B cell (primary cell): ENCODE measurements at regions not wholly inside any gene's neighbourhood (a gene's known extent, or its start where the extent isn't known, plus 50 kb on each side); places are given as distances from the start of the nearest gene placed in this dataset.

Experiments
- ATAC-seq: fragments of 200-7000 bp; cut with Tn5 transposase; one replicate; pipeline ENCODE4 v1.10.0; 2021; ENCODE audit warnings: low read depth, mild to moderate bottlenecking, moderate number of reproducible peaks, moderate library complexity
- CTCF ChIA-PET: fragments of 350-600 bp; sonication (Branson Sonifier 250); formaldehyde crosslinking; loops from one replicate; lab custom pipeline; 2021; ENCODE audit warnings: antibody characterized with exemption, inconsistent platforms; lab: Charles Lee
- POLR2A ChIA-PET: fragments of 350-600 bp; sonication (Branson Sonifier 250); formaldehyde crosslinking; loops from one replicate; lab custom pipeline; 2021; ENCODE audit warnings: antibody characterized with exemption; lab: Charles Lee
- DNase-seq: peaks from one replicate; pipeline ENCODE4 v3.0.0; 2013
- H2AFZ ChIP-seq: 2 replicates; pipeline ENCODE4 v1.6.1; 2012; ENCODE audit warnings: mild to moderate bottlenecking, low read depth, low read length; ENCODE audit not compliant: insufficient read depth, poor library complexity, severe bottlenecking
- H3K27ac ChIP-seq, 2 donors: 1 replicate in 1 of 2; 2 replicates in 1 of 2; pipeline ENCODE4 v1.5.1; 2012 to 2013; ENCODE audit warnings: low read length in 2 of 2, mild to moderate bottlenecking in 2 of 2, moderate library complexity in 1 of 2
- H3K27me3 ChIP-seq, 4 experiments: fragments of 200-600 bp in 1 of 4; sonication (generic) in 1 of 4; replicated peaks in 1 of 4; 1 replicate in 2 of 4; 2 replicates in 2 of 4; pipeline versions ENCODE4 v1.6.1 to v1.7.0; 2013 to 2016; ENCODE audit warnings: low read length in 3 of 4, mild to moderate bottlenecking in 2 of 4, mixed read lengths in 1 of 4, moderate library complexity in 1 of 4; ENCODE audit not compliant: insufficient read depth in 4 of 4, control insufficient read depth in 3 of 4; ENCODE audit errors: control extremely low read depth in 1 of 4
- H3K36me3 ChIP-seq, 2 experiments: replicated peaks in 1 of 2; 1 replicate in 1 of 2; 2 replicates in 1 of 2; pipeline versions ENCODE4 v1.6.1 to v1.7.1; 2013; ENCODE audit warnings: low read length in 1 of 2; ENCODE audit not compliant: insufficient read depth in 2 of 2, control insufficient read depth in 1 of 2; ENCODE audit errors: control extremely low read depth in 1 of 2, extremely low read depth in 1 of 2
- H3K4me1 ChIP-seq, 2 donors: fragments of 200-600 bp in 1 of 2; sonication (generic) in 1 of 2; 1 replicate in 1 of 2; 2 replicates in 1 of 2; pipeline versions ENCODE4 v1.5.1 to v1.6.1; 2013 to 2017; ENCODE audit warnings: low read length in 2 of 2; ENCODE audit not compliant: control insufficient read depth in 2 of 2, insufficient read depth in 2 of 2
- H3K4me2 ChIP-seq: replicated peaks from 2 replicates; pipeline ENCODE3; 2012; ENCODE audit warnings: mild to moderate bottlenecking, low read depth, low read length; ENCODE audit not compliant: poor library complexity, severe bottlenecking
- H3K4me3 ChIP-seq, 5 experiments: fragments of 200-600 bp in 1 of 5; sonication (generic) in 1 of 5; 1 replicate in 3 of 5; 2 replicates in 2 of 5; pipeline versions ENCODE4 v1.5.1 to v1.7.0; 2011 to 2016; ENCODE audit warnings: low read length in 4 of 5, mild to moderate bottlenecking in 4 of 5, low read depth in 2 of 5, control low read depth in 1 of 5, moderate library complexity in 1 of 5; ENCODE audit not compliant: insufficient read depth in 1 of 5; ENCODE audit errors: control extremely low read depth in 1 of 5, extremely low read depth in 1 of 5
- H3K79me2 ChIP-seq: fragments of 200-600 bp; sonication (generic); one replicate; pipeline ENCODE4 v1.6.0; 2016; ENCODE audit warnings: low read length; ENCODE audit not compliant: control insufficient read depth, insufficient read depth
- H3K9ac ChIP-seq: fragments of 200-600 bp; sonication (generic); 2 replicates; pipeline ENCODE4 v1.6.1; 2017; ENCODE audit warnings: mild to moderate bottlenecking, low read length, moderate library complexity
- H3K9me3 ChIP-seq, 3 donors: one replicate each; pipeline versions ENCODE4 v1.6.1 to v1.7.1; 2013; ENCODE audit warnings: low read length in 2 of 3; ENCODE audit not compliant: control insufficient read depth in 2 of 3, insufficient read depth in 1 of 3; ENCODE audit errors: control extremely low read depth in 1 of 3
- H4K20me1 ChIP-seq: 2 replicates; pipeline ENCODE4 v1.6.0; 2012; ENCODE audit warnings: mild to moderate bottlenecking, low read length; ENCODE audit not compliant: insufficient read depth, control insufficient read depth, poor library complexity, severe bottlenecking
- H3K27ac Mint-ChIP-seq: one replicate; pipeline ENCODE4 v1.8.0; 2021; ENCODE audit warnings: mixed read lengths
- H3K27me3 Mint-ChIP-seq: one replicate; pipeline ENCODE4 v1.8.0; 2021; ENCODE audit warnings: mixed read lengths
- H3K4me1 Mint-ChIP-seq: one replicate; pipeline ENCODE4 v1.8.0; 2021; ENCODE audit warnings: mixed read lengths
- H3K4me3 Mint-ChIP-seq: one replicate; pipeline ENCODE4 v1.8.0; 2021; ENCODE audit warnings: mixed read lengths
- H3K9me3 Mint-ChIP-seq: one replicate; pipeline ENCODE4 v1.8.0; 2022; ENCODE audit warnings: mixed read lengths; ENCODE audit not compliant: insufficient read depth
- CTCF ChIP-seq: fragments of 200-600 bp; IDR thresholded peaks from one replicate; pipeline ENCODE4 v1.8.0; 2022; ENCODE audit warnings: antibody characterized with exemption, mild to moderate bottlenecking
- EZH2 ChIP-seq: IDR thresholded peaks from 2 replicates; pipeline ENCODE4 v1.6.1; 2012; ENCODE audit warnings: borderline replicate concordance, low read depth, mild to moderate bottlenecking, moderate library complexity, low read length; ENCODE audit not compliant: insufficient read depth, poor library complexity, severe bottlenecking
- WGBS: methylation state at CpG from one replicate; pipeline ENCODE4 v1.1.5; 2013; ENCODE audit warnings: missing lambda C conversion rate; ENCODE audit not compliant: insufficient coverage; 5-methylcytosine and 5-hydroxymethylcytosine counted together
- intact Hi-C: fragments of 100-400 bp; cut with micrococcal nuclease; formaldehyde crosslinking; loops from one replicate; pipeline ENCODE4 v1.10.0; 2022

GRCh38 chr2:188189356-188189755 lies 102.3 kb upstream of the GULP1 start:
- Histone ChIP-seq H3K36me3 (no peaks in the 10 kb centered on the region), H2AFZ (no peak overlapping the region), H3K27me3 (no peaks in the 10 kb centered on the region), H3K9me3 (no peaks in the 10 kb centered on the region), H3K27ac (no peak overlapping the region), H3K4me3 (no peak overlapping the region), H3K79me2 (no peaks in the 10 kb centered on the region), H3K4me2 (no peak overlapping the region), H3K4me1 (no peaks in the 10 kb centered on the region), H4K20me1 (no peaks in the 10 kb centered on the region), H3K9ac (no peak overlapping the region)
- DNase-seq = no peak
- intact Hi-C loops = no loop called here
- H3K27me3 Mint-ChIP-seq = no peaks in the 10 kb centered on the region
- TF ChIP-seq EZH2 (no peak), CTCF (no peak)
- peaks cover 3% of the 10 kb centered on the region for H3K9me3 Mint-ChIP-seq
- ATAC-seq = no peak
- no CpG with 5 or more reads among the region's 3 CpGs for WGBS
- CTCF ChIA-PET = no interaction called here
- H3K27ac Mint-ChIP-seq = no peak overlapping the region
- no peak overlapping the region for H3K4me3 Mint-ChIP-seq
- no peaks in the 10 kb centered on the region for H3K4me1 Mint-ChIP-seq
- POLR2A ChIA-PET = no interaction called here

- no CpG with 5 or more reads among the region's 1 CpG for WGBS
- H3K4me3 Mint-ChIP-seq = no peak overlapping the region
- Histone ChIP-seq H3K36me3 (no peaks in the 10 kb centered on the region), H3K79me2 (no peaks in the 10 kb centered on the region), H3K4me2 (no peak overlapping the region), H3K4me3 (no peak overlapping the region), H3K9ac (no peak overlapping the region), H3K4me1 (no peaks in the 10 kb centered on the region), H3K27me3 (no peaks in the 10 kb centered on the region), H4K20me1 (no peaks in the 10 kb centered on the region), H3K27ac (no peak overlapping the region), H2AFZ (no peak overlapping the region), H3K9me3 (no peaks in the 10 kb centered on the region)
- TF ChIP-seq EZH2 = no peak
- TF ChIP-seq CTCF = no peak
- H3K4me1 Mint-ChIP-seq = no peaks in the 10 kb centered on the region
- ChIA-PET POLR2A (no interaction called here), CTCF (no interaction called here)
- no peaks in the 10 kb centered on the region for H3K27me3 Mint-ChIP-seq
- peaks cover 3% of the 10 kb centered on the region for H3K9me3 Mint-ChIP-seq
- ATAC-seq (no peak), DNase-seq (no peak)
- no peak overlapping the region for H3K27ac Mint-ChIP-seq
- intact Hi-C loops = no loop called here
These were observed 98.4 kb upstream of the GULP1 start for GRCh38 chr2:188193230-188193629.
